OCI-LY1 (cell line): ENCODE measurements at regions not wholly inside any gene's neighbourhood (a gene's known extent, or its start where the extent isn't known, plus 50 kb on each side); places are given as distances from the start of the nearest gene placed in this dataset.

Source experiments
- H2AFZ ChIP-seq: fragments of 200-600 bp; sonication (generic), shearing (Covaris generic); 2 replicates; pipeline ENCODE4 v1.6.0; 2014; ENCODE audit warnings: antibody characterized with exemption, mild to moderate bottlenecking, low read length
- H3F3A ChIP-seq: fragments of 200-600 bp; sonication (generic), shearing (Covaris generic); 2 replicates; pipeline ENCODE4 v1.6.0; 2014; ENCODE audit warnings: mild to moderate bottlenecking, antibody characterized with exemption, low read length, moderate library complexity; ENCODE audit not compliant: insufficient read depth
- H3K27ac ChIP-seq: fragments of 200-600 bp; sonication (generic); 2 replicates; pipeline ENCODE4 v1.5.1; 2014; ENCODE audit warnings: low read length, mixed run types, mild to moderate bottlenecking, low read depth; ENCODE audit not compliant: poor library complexity, severe bottlenecking
- H3K27me3 ChIP-seq: fragments of 200-600 bp; sonication (generic); 2 replicates; pipeline ENCODE4 v1.6.0; 2014; ENCODE audit warnings: antibody characterized with exemption, mild to moderate bottlenecking, low read length, moderate library complexity; ENCODE audit not compliant: insufficient read depth
- H3K36me3 ChIP-seq: fragments of 200-600 bp; sonication (generic); 2 replicates; pipeline ENCODE4 v1.6.1; 2014; ENCODE audit warnings: mild to moderate bottlenecking, antibody characterized with exemption, low read length, moderate library complexity, mixed read lengths; ENCODE audit not compliant: insufficient read depth
- H3K4me1 ChIP-seq: fragments of 200-600 bp; sonication (generic); 2 replicates; pipeline ENCODE4 v1.5.1; 2014; ENCODE audit warnings: mild to moderate bottlenecking, low read length, moderate library complexity; ENCODE audit not compliant: insufficient read depth, severe bottlenecking
- H3K4me2 ChIP-seq: fragments of 200-600 bp; sonication (generic), shearing (Covaris generic); 2 replicates; pipeline ENCODE4 v1.6.1; 2014; ENCODE audit warnings: low read length
- H3K4me3 ChIP-seq: fragments of 200-600 bp; sonication (generic); 2 replicates; pipeline ENCODE4 v1.5.1; 2014; ENCODE audit warnings: low read length, low read depth, mild to moderate bottlenecking, mixed read lengths; ENCODE audit not compliant: poor library complexity, severe bottlenecking
- H3K79me2 ChIP-seq: fragments of 200-600 bp; shearing (Covaris generic); 2 replicates; pipeline ENCODE4 v1.6.1; 2016; ENCODE audit warnings: mixed run types, low read length, mixed read lengths; ENCODE audit not compliant: insufficient read depth
- H3K9ac ChIP-seq: fragments of 200-600 bp; sonication (generic), shearing (Covaris generic); 2 replicates; pipeline ENCODE4 v1.6.1; 2014; ENCODE audit warnings: mild to moderate bottlenecking, low read length, mixed read lengths
- H3K9me2 ChIP-seq: fragments of 200-600 bp; sonication (generic), shearing (Covaris generic); 2 replicates; pipeline ENCODE4 v1.6.1; 2014; ENCODE audit warnings: low read depth, mild to moderate bottlenecking, low read length, mixed read lengths
- H3K9me3 ChIP-seq: fragments of 200-600 bp; shearing (Covaris generic); 2 replicates; pipeline ENCODE4 v1.6.1; 2014; ENCODE audit warnings: low read length, mixed read lengths
- H4K20me1 ChIP-seq: fragments of 200-600 bp; sonication (generic), shearing (Covaris generic); 2 replicates; pipeline ENCODE4 v1.6.0; 2016; ENCODE audit warnings: mild to moderate bottlenecking, low read length; ENCODE audit not compliant: insufficient read depth
- CTCF ChIP-seq: fragments of 200-600 bp; sonication (generic), shearing (Covaris generic); IDR thresholded peaks from 2 replicates; pipeline ENCODE4 v1.5.1; 2017; ENCODE audit warnings: mild to moderate bottlenecking, antibody characterized with exemption, low read length, moderate library complexity, mixed read lengths
- EZH2 ChIP-seq: fragments of 200-600 bp; sonication (generic), shearing (Covaris generic); IDR thresholded peaks from 2 replicates; pipeline ENCODE4 v1.8.0; 2017; ENCODE audit warnings: borderline replicate concordance, mixed run types, mild to moderate bottlenecking, antibody characterized with exemption, low read length, moderate library complexity, mixed read lengths

GRCh38 chr6:14857001-14857400 is 388.9 kb upstream of the JARID2 start:
- H3K4me2 ChIP-seq: no peak overlapping the region
- no peaks in the 10 kb centered on the region for H3K4me1 ChIP-seq
- no peak overlapping the region for H3K9ac ChIP-seq
- H3K9me2 ChIP-seq: no peaks in the 10 kb centered on the region
- no peaks in the 10 kb centered on the region for H3F3A ChIP-seq
- H2AFZ ChIP-seq: no peak overlapping the region
- no peaks in the 10 kb centered on the region for H3K36me3 ChIP-seq
- H3K9me3 ChIP-seq: no peaks in the 10 kb centered on the region
- no peak overlapping the region for H3K4me3 ChIP-seq
- H4K20me1 ChIP-seq: no peaks in the 10 kb centered on the region
- no peak overlapping the region for H3K27ac ChIP-seq
- no peak for TF ChIP-seq EZH2
- no peak for TF ChIP-seq CTCF
- H3K79me2 ChIP-seq: no peaks in the 10 kb centered on the region
- no peaks in the 10 kb centered on the region for H3K27me3 ChIP-seq

- Histone ChIP-seq H3K9me2 (no peaks in the 10 kb centered on the region), H3F3A (no peaks in the 10 kb centered on the region), H3K9ac (no peak overlapping the region), H3K36me3 (no peaks in the 10 kb centered on the region), H3K4me2 (no peak overlapping the region), H3K27ac (no peak overlapping the region), H3K4me3 (no peak overlapping the region), H3K9me3 (no peaks in the 10 kb centered on the region), H2AFZ (no peak overlapping the region), H3K27me3 (no peaks in the 10 kb centered on the region), H3K4me1 (no peaks in the 10 kb centered on the region), H4K20me1 (no peaks in the 10 kb centered on the region), H3K79me2 (no peaks in the 10 kb centered on the region)
- TF ChIP-seq EZH2 (no peak), CTCF (no peak)
Observed at GRCh38 chr6:14857501-14857900, 388.4 kb upstream of the JARID2 start.

- no peak overlapping the region for H3K4me3 ChIP-seq
- H3K9me3 ChIP-seq: no peaks in the 10 kb centered on the region
- H3K4me2 ChIP-seq: no peak overlapping the region
- no peaks in the 10 kb centered on the region for H3K36me3 ChIP-seq
- H4K20me1 ChIP-seq: no peaks in the 10 kb centered on the region
- no peak overlapping the region for H3K9ac ChIP-seq
- TF ChIP-seq CTCF (no peak), EZH2 (no peak)
- no peaks in the 10 kb centered on the region for H3K9me2 ChIP-seq
- H3K79me2 ChIP-seq: no peaks in the 10 kb centered on the region
- H3K27ac ChIP-seq: no peak overlapping the region
- H3K27me3 ChIP-seq: no peaks in the 10 kb centered on the region
- H3F3A ChIP-seq: no peaks in the 10 kb centered on the region
- H3K4me1 ChIP-seq: no peaks in the 10 kb centered on the region
- H2AFZ ChIP-seq: no peak overlapping the region
Observed at GRCh38 chr6:14858808-14859207, 387.1 kb upstream of the JARID2 start.
